ENCODE measurements at regions not wholly inside any gene's neighbourhood (a gene's known extent, or its start where the extent isn't known, plus 50 kb on each side); places are given as distances from the start of the nearest gene placed in this dataset.

DNA sequence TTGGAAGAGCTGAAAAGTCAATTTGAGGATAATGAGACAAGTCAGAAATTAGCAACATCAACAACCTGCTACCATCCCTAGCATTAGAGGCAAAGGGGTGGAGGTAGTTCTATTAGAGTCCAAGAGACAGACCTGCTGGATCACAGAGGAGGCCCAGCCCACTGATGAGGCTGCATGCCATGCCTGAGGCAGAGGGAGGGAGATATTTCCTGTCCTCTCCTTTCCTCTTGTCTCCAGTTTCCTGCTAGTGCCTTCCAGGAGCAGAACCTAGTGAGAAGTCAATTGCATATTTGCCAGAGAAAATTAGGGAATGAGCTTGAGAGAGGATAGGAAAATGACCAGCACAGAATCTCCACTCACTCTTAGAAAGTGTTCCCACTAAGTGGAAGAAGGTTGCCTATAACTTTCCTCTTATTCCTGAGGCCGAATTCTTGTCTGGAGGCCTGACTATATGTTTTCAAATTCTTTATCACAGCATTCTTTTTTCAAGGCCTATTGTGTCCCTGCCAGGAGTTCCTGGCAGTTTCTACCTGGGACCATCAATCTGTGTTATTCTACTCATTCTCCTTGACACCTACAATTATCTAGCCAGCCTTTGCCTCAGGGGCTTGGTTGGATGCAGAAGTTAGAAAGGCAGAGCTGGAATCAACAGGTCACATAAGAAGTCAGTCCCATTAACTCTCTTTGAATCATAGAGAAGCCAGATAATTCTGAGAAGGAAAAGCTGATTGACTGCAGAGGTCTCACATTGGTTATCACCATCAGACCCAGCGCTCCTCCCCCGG lies 121.9 kb downstream of the EMP1 start:
- Histone ChIP-seq H3K4me1 (ENCODE audit: control insufficient read depth, insufficient read depth, low read length) (peaks cover 4% of the 10 kb centered on the region), H3K27me3 (ENCODE audit: control insufficient read depth, insufficient read depth, low read length) (no peaks in the 10 kb centered on the region), H3K9me3 (ENCODE audit: control insufficient read depth, insufficient read depth, low read length) (peaks cover 3% of the 10 kb centered on the region), H3K4me3 (ENCODE audit: low read depth, low read length) (no peak overlapping the region), H3K9ac (ENCODE audit: low read depth, low read length) (no peak overlapping the region), H3K36me3 (ENCODE audit: control insufficient read depth, insufficient read depth, low read length) (no peaks in the 10 kb centered on the region)

DNA sequence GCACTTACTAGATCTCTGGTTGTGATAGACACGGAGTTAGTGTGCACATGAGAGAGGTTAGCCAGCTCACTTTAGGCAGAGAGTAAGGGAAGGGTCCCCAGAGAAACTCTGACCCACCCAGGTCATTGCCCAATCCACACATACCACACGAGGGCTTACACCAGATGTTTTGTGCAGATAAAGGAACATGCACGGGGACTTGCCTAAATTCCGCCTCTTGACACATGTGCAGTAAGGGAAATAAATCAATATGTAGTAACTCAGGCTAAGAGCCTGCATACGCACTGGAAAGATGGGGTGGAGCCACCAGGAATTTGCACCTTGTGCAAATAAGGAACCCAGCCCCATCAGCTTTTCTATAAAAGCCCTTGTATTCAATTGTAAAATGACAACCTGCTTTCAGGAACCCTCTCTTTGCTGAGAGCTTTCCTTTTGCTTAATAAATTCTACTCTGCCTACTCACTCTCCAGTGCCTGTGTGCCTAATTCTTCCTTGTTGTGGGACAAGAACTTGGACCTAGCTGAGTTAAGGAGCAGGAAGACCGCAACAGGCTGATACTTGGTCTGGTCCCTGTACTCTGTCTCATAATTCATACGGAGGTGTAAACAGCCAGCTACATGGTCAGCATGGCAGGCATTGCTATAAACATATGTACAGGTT lies 120.2 kb downstream of the EMP1 start:
- no peaks in the 10 kb centered on the region for H3K27me3 ChIP-seq (ENCODE audit: control insufficient read depth, insufficient read depth, low read length)
- H3K4me3 ChIP-seq (ENCODE audit: low read depth, low read length): no peak overlapping the region
- H3K9me3 ChIP-seq (ENCODE audit: control insufficient read depth, insufficient read depth, low read length): peaks cover 3% of the 10 kb centered on the region
- H3K4me1 ChIP-seq (ENCODE audit: control insufficient read depth, insufficient read depth, low read length): peaks cover 4% of the 10 kb centered on the region
- H3K9ac ChIP-seq (ENCODE audit: low read depth, low read length): no peak overlapping the region
- H3K36me3 ChIP-seq (ENCODE audit: control insufficient read depth, insufficient read depth, low read length): no peaks in the 10 kb centered on the region

DNA sequence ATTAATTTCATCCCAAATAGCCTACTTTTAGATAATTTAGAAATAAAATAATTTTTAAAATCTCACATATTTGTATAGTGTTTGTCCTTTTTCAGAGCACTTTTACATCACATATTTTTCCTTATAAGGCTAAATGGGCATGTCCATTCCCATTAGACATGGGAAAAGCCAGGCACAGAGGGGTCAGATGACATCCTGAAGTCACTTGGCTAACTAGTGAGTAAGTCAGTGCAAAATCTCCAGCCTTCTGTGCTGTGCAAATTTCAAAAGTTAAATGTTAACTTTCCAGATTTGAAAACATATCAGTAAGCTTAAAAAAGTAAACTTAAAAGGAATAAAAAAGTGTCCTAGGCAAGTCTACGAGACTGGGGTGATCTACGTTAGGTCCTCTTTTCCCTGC lies 117.4 kb downstream of the EMP1 start:
- Histone ChIP-seq H3K36me3 (ENCODE audit: control insufficient read depth, insufficient read depth, low read length) (no peaks in the 10 kb centered on the region), H3K9ac (ENCODE audit: low read depth, low read length) (no peak overlapping the region), H3K4me1 (ENCODE audit: control insufficient read depth, insufficient read depth, low read length) (no peaks in the 10 kb centered on the region), H3K9me3 (ENCODE audit: control insufficient read depth, insufficient read depth, low read length) (peaks cover 3% of the 10 kb centered on the region), H3K4me3 (ENCODE audit: low read depth, low read length) (no peak overlapping the region), H3K27me3 (ENCODE audit: control insufficient read depth, insufficient read depth, low read length) (no peaks in the 10 kb centered on the region)

DNA sequence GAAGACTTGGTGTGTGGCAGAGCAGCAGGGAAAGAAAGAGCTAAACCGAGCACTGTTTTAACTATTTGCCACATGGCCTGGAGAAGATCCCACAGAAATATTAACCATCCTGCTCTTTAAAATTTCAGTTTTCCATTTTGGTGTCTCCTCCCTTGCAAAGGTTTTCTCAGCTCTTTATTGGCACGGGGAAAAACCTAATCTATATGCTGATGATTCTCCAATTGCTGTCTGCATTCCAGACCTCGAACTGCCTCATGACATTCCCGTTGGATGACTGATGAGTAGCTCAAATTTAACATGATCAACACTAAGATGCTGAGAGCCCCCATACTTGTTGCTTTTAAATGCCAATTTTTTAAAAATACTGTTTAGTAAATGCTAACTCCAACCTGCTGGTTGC lies 115.0 kb downstream of the EMP1 start:
- Histone ChIP-seq H3K4me1 (ENCODE audit: control insufficient read depth, insufficient read depth, low read length) (no peaks in the 10 kb centered on the region), H3K27me3 (ENCODE audit: control insufficient read depth, insufficient read depth, low read length) (no peaks in the 10 kb centered on the region), H3K9me3 (ENCODE audit: control insufficient read depth, insufficient read depth, low read length) (peaks cover 2% of the 10 kb centered on the region), H3K4me3 (ENCODE audit: low read depth, low read length) (no peak overlapping the region), H3K9ac (ENCODE audit: low read depth, low read length) (no peak overlapping the region), H3K36me3 (ENCODE audit: control insufficient read depth, insufficient read depth, low read length) (no peaks in the 10 kb centered on the region)

DNA sequence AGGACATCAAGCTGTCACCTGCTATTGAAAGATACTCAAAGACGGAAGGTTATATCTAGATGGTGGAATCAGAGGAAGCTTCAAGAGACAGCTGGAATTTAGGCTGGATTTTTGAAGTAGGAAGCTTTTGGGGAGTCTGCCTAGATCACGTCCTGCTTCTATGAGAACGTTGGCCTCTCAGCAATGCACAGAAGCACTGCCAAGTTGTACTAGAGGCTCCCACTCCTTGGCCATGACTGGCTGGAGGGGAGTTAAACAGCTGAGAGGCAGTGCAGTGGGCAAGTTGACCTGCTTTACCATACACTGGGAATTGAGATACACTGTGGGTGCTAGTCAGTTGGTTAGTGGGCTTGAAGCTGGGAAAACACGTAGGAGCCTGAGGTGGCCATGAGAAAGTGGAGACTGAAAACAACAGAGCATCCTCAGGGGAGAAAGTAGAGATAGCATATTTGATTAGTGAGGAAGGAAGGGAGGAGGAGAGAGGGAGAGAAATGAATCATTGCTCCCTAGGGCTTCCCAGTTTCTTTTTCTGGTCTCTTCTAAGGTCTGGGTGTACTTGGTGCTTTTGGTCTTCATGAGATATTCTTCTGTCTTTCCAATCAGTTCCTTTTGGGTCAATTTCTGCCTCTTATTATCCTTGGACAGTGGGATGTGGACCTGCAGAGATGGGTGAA lies 110.8 kb downstream of the EMP1 start:
- no peaks in the 10 kb centered on the region for H3K4me1 ChIP-seq (ENCODE audit: control insufficient read depth, insufficient read depth, low read length)
- H3K4me3 ChIP-seq (ENCODE audit: low read depth, low read length): no peak overlapping the region
- H3K9ac ChIP-seq (ENCODE audit: low read depth, low read length): no peak overlapping the region
- no peaks in the 10 kb centered on the region for H3K27me3 ChIP-seq (ENCODE audit: control insufficient read depth, insufficient read depth, low read length)
- no peaks in the 10 kb centered on the region for H3K9me3 ChIP-seq (ENCODE audit: control insufficient read depth, insufficient read depth, low read length)
- no peaks in the 10 kb centered on the region for H3K36me3 ChIP-seq (ENCODE audit: control insufficient read depth, insufficient read depth, low read length)

DNA sequence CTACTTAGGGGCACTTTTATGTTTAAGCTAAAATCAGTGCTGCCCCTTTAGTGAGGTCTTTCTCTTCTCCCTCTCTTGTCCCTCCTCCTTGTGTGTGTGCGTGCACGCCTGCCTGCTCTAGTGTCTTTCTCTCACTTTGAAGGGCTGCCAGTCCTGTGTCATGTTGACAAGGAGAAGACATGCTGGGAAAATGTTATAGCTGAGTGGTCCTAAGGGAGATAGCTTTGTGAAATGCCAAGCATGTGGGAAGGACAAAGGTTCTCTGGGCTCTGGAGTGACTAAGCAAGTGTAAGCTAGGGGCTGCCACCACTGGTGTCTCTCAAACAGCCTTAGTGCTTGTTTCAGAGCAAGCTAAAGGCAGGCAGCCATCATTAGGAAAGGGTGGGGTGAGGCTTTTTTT lies 108.4 kb downstream of the EMP1 start:
- no peaks in the 10 kb centered on the region for H3K36me3 ChIP-seq (ENCODE audit: control insufficient read depth, insufficient read depth, low read length)
- no peak overlapping the region for H3K9ac ChIP-seq (ENCODE audit: low read depth, low read length)
- H3K4me3 ChIP-seq (ENCODE audit: low read depth, low read length): no peak overlapping the region
- H3K9me3 ChIP-seq (ENCODE audit: control insufficient read depth, insufficient read depth, low read length): no peaks in the 10 kb centered on the region
- no peaks in the 10 kb centered on the region for H3K4me1 ChIP-seq (ENCODE audit: control insufficient read depth, insufficient read depth, low read length)
- H3K27me3 ChIP-seq (ENCODE audit: control insufficient read depth, insufficient read depth, low read length): no peaks in the 10 kb centered on the region

DNA sequence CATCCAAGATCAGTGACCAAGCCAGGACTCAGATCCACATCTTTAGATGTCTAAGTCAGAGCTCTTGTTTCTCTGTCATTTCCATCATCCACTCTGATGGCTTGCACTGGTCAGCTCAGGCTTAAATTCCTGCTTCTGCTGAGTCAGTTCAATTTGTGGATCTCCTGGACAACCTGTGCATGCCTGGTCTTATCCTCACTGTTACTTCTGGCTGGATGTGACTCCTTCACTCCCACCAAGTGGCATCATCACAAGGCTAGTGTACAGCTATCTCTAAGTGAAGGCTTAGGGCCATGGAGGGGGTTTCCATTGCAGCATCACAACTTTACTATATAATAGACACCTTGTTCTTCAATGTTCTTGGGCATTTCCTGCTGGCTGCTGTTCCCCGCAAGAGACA lies 102.9 kb downstream of the EMP1 start:
- H3K9ac ChIP-seq (ENCODE audit: low read depth, low read length): no peak overlapping the region
- no peaks in the 10 kb centered on the region for H3K27me3 ChIP-seq (ENCODE audit: control insufficient read depth, insufficient read depth, low read length)
- no peaks in the 10 kb centered on the region for H3K36me3 ChIP-seq (ENCODE audit: control insufficient read depth, insufficient read depth, low read length)
- no peaks in the 10 kb centered on the region for H3K9me3 ChIP-seq (ENCODE audit: control insufficient read depth, insufficient read depth, low read length)
- no peaks in the 10 kb centered on the region for H3K4me1 ChIP-seq (ENCODE audit: control insufficient read depth, insufficient read depth, low read length)
- no peak overlapping the region for H3K4me3 ChIP-seq (ENCODE audit: low read depth, low read length)

DNA sequence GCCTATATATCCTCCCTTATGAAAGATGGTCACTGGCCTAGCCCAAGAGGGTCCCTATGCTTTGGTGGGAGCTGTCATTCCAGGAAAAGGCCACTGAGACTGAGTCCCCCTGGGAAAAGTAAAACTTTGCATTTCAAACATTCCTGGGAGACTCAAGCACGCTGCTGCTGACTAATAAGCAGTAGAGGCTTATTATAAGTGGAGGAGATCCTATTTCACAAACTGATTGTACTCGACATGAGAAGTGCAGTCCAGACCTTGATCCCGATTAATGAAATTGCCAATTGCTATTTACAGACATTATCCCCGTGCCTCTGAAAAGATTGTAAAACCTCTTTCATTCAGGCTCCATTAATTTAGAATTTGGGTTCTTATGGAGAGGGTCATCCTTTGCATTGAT lies 96.6 kb downstream of the EMP1 start:
- no peak overlapping the region for H3K4me3 ChIP-seq (ENCODE audit: low read depth, low read length)
- H3K9me3 ChIP-seq (ENCODE audit: control insufficient read depth, insufficient read depth, low read length): no peaks in the 10 kb centered on the region
- H3K27me3 ChIP-seq (ENCODE audit: control insufficient read depth, insufficient read depth, low read length): no peaks in the 10 kb centered on the region
- H3K36me3 ChIP-seq (ENCODE audit: control insufficient read depth, insufficient read depth, low read length): no peaks in the 10 kb centered on the region
- H3K4me1 ChIP-seq (ENCODE audit: control insufficient read depth, insufficient read depth, low read length): no peaks in the 10 kb centered on the region
- no peak overlapping the region for H3K9ac ChIP-seq (ENCODE audit: low read depth, low read length)

DNA sequence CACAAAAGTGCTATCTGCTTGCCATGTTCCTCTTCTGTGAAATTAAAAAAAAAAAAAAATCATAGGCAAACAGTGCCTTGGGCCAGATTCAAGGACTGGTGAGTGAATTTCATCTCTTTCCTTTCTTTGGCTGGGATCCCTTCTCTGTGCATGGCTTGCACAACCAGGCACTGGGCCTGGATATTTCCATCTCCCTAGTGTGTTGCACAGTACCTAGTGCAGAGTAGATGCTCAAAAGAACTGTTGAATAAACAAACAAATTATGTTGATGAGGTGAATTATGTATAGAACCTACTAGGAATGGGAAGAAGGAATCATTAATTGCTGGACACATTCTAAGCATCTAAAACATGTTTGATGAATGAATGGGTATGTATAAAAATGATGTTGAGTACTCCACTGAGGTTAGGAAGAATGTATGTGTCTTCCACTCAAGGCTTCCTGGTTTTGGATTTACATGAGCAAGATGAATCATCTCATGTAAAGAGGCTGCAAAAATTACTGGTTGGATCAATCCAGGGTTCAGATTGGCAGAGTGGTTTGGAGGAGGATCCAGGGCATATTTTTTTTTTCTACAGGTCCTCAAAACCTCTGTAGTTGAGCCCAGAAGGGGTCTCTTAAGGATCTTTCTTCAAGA lies 93.2 kb downstream of the EMP1 start:
- no peaks in the 10 kb centered on the region for H3K27me3 ChIP-seq (ENCODE audit: control insufficient read depth, insufficient read depth, low read length)
- no peaks in the 10 kb centered on the region for H3K9me3 ChIP-seq (ENCODE audit: control insufficient read depth, insufficient read depth, low read length)
- no peak overlapping the region for H3K4me3 ChIP-seq (ENCODE audit: low read depth, low read length)
- H3K4me1 ChIP-seq (ENCODE audit: control insufficient read depth, insufficient read depth, low read length): no peaks in the 10 kb centered on the region
- H3K9ac ChIP-seq (ENCODE audit: low read depth, low read length): no peak overlapping the region
- H3K36me3 ChIP-seq (ENCODE audit: control insufficient read depth, insufficient read depth, low read length): no peaks in the 10 kb centered on the region

DNA sequence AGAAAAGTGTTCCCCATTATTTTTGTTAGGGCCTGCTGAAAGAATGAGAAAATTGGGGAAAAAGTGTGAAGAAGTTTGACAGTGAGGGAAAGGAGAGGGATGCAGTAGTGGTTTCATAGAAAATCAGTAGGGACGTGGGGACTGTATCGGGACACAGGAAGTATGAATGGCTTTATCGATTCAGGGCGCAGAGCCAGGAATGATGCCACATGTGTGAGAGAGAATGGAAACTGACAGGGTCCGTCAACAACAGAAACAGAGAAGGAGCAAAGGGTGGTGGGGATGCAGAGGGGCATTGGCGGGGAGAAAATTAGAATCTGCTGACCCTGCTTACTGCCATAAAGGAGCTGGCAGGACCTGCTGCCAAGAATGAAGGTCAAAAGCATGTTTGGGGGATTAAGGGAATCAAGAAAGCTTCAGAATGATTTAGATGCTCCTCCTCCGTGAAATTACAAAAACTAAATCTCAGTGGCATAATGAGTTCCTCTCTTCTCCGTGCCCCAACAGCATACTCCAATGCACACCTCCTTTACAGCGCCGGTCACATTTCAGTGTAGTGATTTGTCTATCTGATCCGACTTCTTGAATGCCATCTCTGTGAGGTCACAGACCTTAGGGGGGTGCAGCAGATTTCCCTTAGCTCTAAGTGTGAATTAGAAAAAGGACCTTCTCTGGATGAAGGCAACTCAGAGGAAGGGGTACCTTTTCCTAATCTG lies 92.6 kb downstream of the EMP1 start:
- H3K4me1 ChIP-seq (ENCODE audit: control insufficient read depth, insufficient read depth, low read length): no peaks in the 10 kb centered on the region
- H3K9me3 ChIP-seq (ENCODE audit: control insufficient read depth, insufficient read depth, low read length): no peaks in the 10 kb centered on the region
- no peak overlapping the region for H3K9ac ChIP-seq (ENCODE audit: low read depth, low read length)
- H3K36me3 ChIP-seq (ENCODE audit: control insufficient read depth, insufficient read depth, low read length): no peaks in the 10 kb centered on the region
- H3K27me3 ChIP-seq (ENCODE audit: control insufficient read depth, insufficient read depth, low read length): no peaks in the 10 kb centered on the region
- no peak overlapping the region for H3K4me3 ChIP-seq (ENCODE audit: low read depth, low read length)

DNA sequence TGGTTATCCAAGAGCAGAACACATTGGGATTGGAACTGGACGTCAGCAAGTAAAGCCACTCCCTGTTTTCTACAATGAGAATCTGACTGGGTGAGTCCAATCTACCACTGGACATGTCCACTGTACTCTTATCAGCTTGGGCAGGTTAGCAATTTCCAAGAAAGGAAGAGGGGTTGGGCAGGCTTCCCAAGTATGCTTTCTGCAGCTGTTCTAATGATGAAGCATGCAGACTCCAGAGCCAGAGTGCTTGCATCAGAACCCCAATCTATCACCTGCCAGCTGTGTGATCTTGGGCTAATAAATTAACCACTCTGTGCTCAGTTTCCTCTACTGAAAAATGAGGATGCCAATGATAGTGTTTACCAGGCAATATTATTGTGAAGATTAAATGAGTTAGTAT lies 92.0 kb downstream of the EMP1 start:
- Histone ChIP-seq H3K27me3 (ENCODE audit: control insufficient read depth, insufficient read depth, low read length) (no peaks in the 10 kb centered on the region), H3K4me3 (ENCODE audit: low read depth, low read length) (no peak overlapping the region), H3K9ac (ENCODE audit: low read depth, low read length) (no peak overlapping the region), H3K4me1 (ENCODE audit: control insufficient read depth, insufficient read depth, low read length) (no peaks in the 10 kb centered on the region), H3K36me3 (ENCODE audit: control insufficient read depth, insufficient read depth, low read length) (no peaks in the 10 kb centered on the region), H3K9me3 (ENCODE audit: control insufficient read depth, insufficient read depth, low read length) (no peaks in the 10 kb centered on the region)
